ENCODE measurements at regions not wholly inside any gene's neighbourhood (a gene's known extent, or its start where the extent isn't known, plus 50 kb on each side); places are given as distances from the start of the nearest gene placed in this dataset.

GRCh38 chr2:16359961-16360360 lies 305.7 kb downstream of the CYRIA start:
- TF ChIP-seq TCF12 (IDR thresholded peaks at IDR 0.05; ENCODE audit: low read depth, low read length) (no peak), SRF (IDR thresholded peaks at IDR 0.05; ENCODE audit: low read depth, low read length) (no peak), NRF1 (IDR thresholded peaks at IDR 0.05; ENCODE audit: low read depth, low read length) (no peak), POLR2AphosphoS5 (IDR thresholded peaks at IDR 0.05; ENCODE audit: low read depth, low read length) (no peak), POU5F1 (IDR thresholded peaks at IDR 0.05; ENCODE audit: low read depth, low read length) (no peak), ASH2L (IDR thresholded peaks at IDR 0.05; ENCODE audit: low read length) (no peak), ZNF274 (IDR thresholded peaks at IDR 0.05; ENCODE audit: borderline replicate concordance, extremely low read depth, low read length) (no peak), RFX5 (IDR thresholded peaks at IDR 0.05; ENCODE audit: borderline replicate concordance, low read depth, low read length) (no peak), BACH1 (IDR thresholded peaks at IDR 0.05; ENCODE audit: low read length) (no peak)
- TF ChIP-seq, protein P1, sequence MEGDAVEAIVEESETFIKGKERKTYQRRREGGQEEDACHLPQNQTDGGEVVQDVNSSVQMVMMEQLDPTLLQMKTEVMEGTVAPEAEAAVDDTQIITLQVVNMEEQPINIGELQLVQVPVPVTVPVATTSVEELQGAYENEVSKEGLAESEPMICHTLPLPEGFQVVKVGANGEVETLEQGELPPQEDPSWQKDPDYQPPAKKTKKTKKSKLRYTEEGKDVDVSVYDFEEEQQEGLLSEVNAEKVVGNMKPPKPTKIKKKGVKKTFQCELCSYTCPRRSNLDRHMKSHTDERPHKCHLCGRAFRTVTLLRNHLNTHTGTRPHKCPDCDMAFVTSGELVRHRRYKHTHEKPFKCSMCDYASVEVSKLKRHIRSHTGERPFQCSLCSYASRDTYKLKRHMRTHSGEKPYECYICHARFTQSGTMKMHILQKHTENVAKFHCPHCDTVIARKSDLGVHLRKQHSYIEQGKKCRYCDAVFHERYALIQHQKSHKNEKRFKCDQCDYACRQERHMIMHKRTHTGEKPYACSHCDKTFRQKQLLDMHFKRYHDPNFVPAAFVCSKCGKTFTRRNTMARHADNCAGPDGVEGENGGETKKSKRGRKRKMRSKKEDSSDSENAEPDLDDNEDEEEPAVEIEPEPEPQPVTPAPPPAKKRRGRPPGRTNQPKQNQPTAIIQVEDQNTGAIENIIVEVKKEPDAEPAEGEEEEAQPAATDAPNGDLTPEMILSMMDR (IDR thresholded peaks at IDR 0.05; ENCODE audit: control extremely low read depth in 1 of 3, insufficient read depth in 1 of 3, low read depth in 1 of 3, low read length in 3 of 3): no peak

Data from H1 (cell line).